ENCODE measurements at regions not wholly inside any gene's neighbourhood (a gene's known extent, or its start where the extent isn't known, plus 50 kb on each side); places are given as distances from the start of the nearest gene placed in this dataset.

DNA sequence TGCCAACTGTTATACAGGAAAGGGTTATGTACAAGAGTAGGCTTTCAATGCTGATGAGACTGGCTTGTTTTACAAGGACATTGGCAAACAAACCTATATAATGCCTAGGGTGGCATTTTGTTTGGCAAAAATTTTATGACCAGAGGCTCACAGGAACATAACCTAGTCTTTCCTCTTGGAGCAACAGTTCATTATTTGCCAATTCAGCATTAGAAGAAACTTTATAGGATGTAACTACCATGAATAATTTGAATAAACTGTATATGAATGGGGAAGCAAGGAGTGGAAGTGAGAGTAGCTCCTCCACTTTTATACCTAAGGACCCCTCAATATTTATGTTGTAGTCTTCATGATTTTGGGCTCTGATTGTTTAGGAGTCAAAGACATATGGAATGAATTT, 103.9 kb upstream of the WAC start:
- TF ChIP-seq POLR2AphosphoS5 (IDR thresholded peaks at IDR 0.05; ENCODE audit: low read depth, low read length): no peak
- no peak for TF ChIP-seq TAF1 (IDR thresholded peaks at IDR 0.05; ENCODE audit: borderline replicate concordance, low read depth, low read length)

Data from GM12892 (cell line).